H9 (cell line): ENCODE measurements at regions not wholly inside any gene's neighbourhood (a gene's known extent, or its start where the extent isn't known, plus 50 kb on each side); places are given as distances from the start of the nearest gene placed in this dataset.

Experiments
- DNase-seq: peaks from one replicate; pipeline ENCODE4 v3.0.0-alpha.2; 2017
- H2AFZ ChIP-seq: one replicate; pipeline ENCODE4 v1.6.1; 2013; ENCODE audit warnings: mild to moderate bottlenecking, low read length, control low read depth, moderate library complexity
- H2AK5ac ChIP-seq: 2 replicates; pipeline ENCODE4 v1.6.1; 2013; ENCODE audit warnings: low read length, control low read depth, mixed read lengths; ENCODE audit not compliant: insufficient read length
- H2BK120ac ChIP-seq: one replicate; pipeline ENCODE4 v1.6.1; 2013; ENCODE audit warnings: low read depth, mild to moderate bottlenecking, low read length, control low read depth, inconsistent platforms; ENCODE audit not compliant: poor library complexity, severe bottlenecking
- H2BK12ac ChIP-seq: 2 replicates; pipeline ENCODE4 v1.6.1; 2013; ENCODE audit warnings: low read length, control low read depth, mixed read lengths, low read depth; ENCODE audit not compliant: insufficient read length
- H2BK15ac ChIP-seq: 2 replicates; pipeline ENCODE4 v1.6.1; 2013; ENCODE audit warnings: low read depth, low read length, control low read depth
- H2BK20ac ChIP-seq: one replicate; pipeline ENCODE4 v1.6.1; 2013; ENCODE audit warnings: low read depth, mild to moderate bottlenecking, low read length, control low read depth, inconsistent platforms; ENCODE audit not compliant: poor library complexity, severe bottlenecking
- H2BK5ac ChIP-seq: 2 replicates; pipeline ENCODE4 v1.6.1; 2013; ENCODE audit warnings: low read length, control low read depth, mixed read lengths; ENCODE audit not compliant: insufficient read length
- H3K14ac ChIP-seq: 2 replicates; pipeline ENCODE4 v1.6.1; 2013; ENCODE audit warnings: low read length, control low read depth; ENCODE audit not compliant: insufficient read depth
- H3K18ac ChIP-seq: 2 replicates; pipeline ENCODE4 v1.6.1; 2013; ENCODE audit warnings: low read depth, mild to moderate bottlenecking, mixed read lengths, low read length, control low read depth; ENCODE audit not compliant: insufficient read length
- H3K23ac ChIP-seq: 2 replicates; pipeline ENCODE4 v1.6.1; 2013; ENCODE audit warnings: low read length, control low read depth, mixed read lengths, low read depth; ENCODE audit not compliant: insufficient read length
- H3K23me2 ChIP-seq: 2 replicates; pipeline ENCODE4 v1.6.1; 2013; ENCODE audit warnings: low read depth, mild to moderate bottlenecking, mixed read lengths, low read length, control low read depth; ENCODE audit not compliant: insufficient read length, poor library complexity, severe bottlenecking
- H3K27ac ChIP-seq: 2 replicates; pipeline ENCODE4 v1.5.1; 2013; ENCODE audit warnings: low read length, control low read depth, mixed read lengths, low read depth; ENCODE audit not compliant: insufficient read length
- H3K27me3 ChIP-seq: 2 replicates; pipeline ENCODE4 v1.6.1; 2013; ENCODE audit warnings: low read length, control low read depth, inconsistent platforms; ENCODE audit not compliant: insufficient read depth
- H3K4ac ChIP-seq: 2 replicates; pipeline ENCODE4 v1.6.1; 2013; ENCODE audit warnings: low read depth, mild to moderate bottlenecking, control low read depth, inconsistent platforms, low read length, moderate library complexity
- H3K4me1 ChIP-seq: 2 replicates; pipeline ENCODE4 v1.6.1; 2013; ENCODE audit warnings: low read length, control low read depth, inconsistent platforms; ENCODE audit not compliant: insufficient read depth
- H3K4me2 ChIP-seq: 2 replicates; pipeline ENCODE4 v1.6.1; 2013; ENCODE audit warnings: low read length, control low read depth, mixed read lengths; ENCODE audit not compliant: insufficient read length, insufficient read depth
- H3K56ac ChIP-seq: 2 replicates; pipeline ENCODE4 v1.6.1; 2013; ENCODE audit warnings: low read depth, mild to moderate bottlenecking, mixed read lengths, low read length, control low read depth; ENCODE audit not compliant: insufficient read length
- H3K79me1 ChIP-seq: 2 replicates; pipeline ENCODE4 v1.6.1; 2013; ENCODE audit warnings: low read depth, mild to moderate bottlenecking, moderate library complexity, low read length, control low read depth, inconsistent platforms; ENCODE audit not compliant: insufficient read depth, poor library complexity, severe bottlenecking
- H3K79me2 ChIP-seq: 2 replicates; pipeline ENCODE4 v1.6.1; 2013; ENCODE audit warnings: low read length, control low read depth, inconsistent platforms; ENCODE audit not compliant: insufficient read depth
- H3K9ac ChIP-seq: 2 replicates; pipeline ENCODE4 v1.6.1; 2013; ENCODE audit warnings: low read length, control low read depth, mixed read lengths; ENCODE audit not compliant: insufficient read length; ENCODE audit errors: extremely low read depth
- H3K9me3 ChIP-seq: one replicate; pipeline ENCODE4 v1.6.1; 2013; ENCODE audit warnings: low read depth, low read length, inconsistent platforms; ENCODE audit not compliant: control insufficient read depth
- H3T11ph ChIP-seq: one replicate; pipeline ENCODE4 v1.6.1; 2013; ENCODE audit warnings: mild to moderate bottlenecking, low read length, control low read depth, inconsistent platforms
- H4K20me1 ChIP-seq: one replicate; pipeline ENCODE4 v1.6.1; 2013; ENCODE audit not compliant: control insufficient read depth, insufficient read length, insufficient read depth
- H4K5ac ChIP-seq: 2 replicates; pipeline ENCODE4 v1.6.1; 2013; ENCODE audit warnings: low read depth, mild to moderate bottlenecking, mixed read lengths, low read length, control low read depth; ENCODE audit not compliant: insufficient read length
- H4K8ac ChIP-seq: replicated peaks from 2 replicates; pipeline ENCODE4 v1.6.1; 2013; ENCODE audit warnings: low read length, control low read depth, mixed read lengths, low read depth; ENCODE audit not compliant: insufficient read length
- H4K91ac ChIP-seq: 2 replicates; pipeline ENCODE4 v1.6.1; 2013; ENCODE audit warnings: low read depth, mild to moderate bottlenecking, moderate library complexity, mixed read lengths, low read length, control low read depth; ENCODE audit not compliant: insufficient read length
- H3K27ac Mint-ChIP-seq, 3 experiments: 2 replicates in 2 of 3; 3 replicates in 1 of 3; pipeline ENCODE4 v1.8.0; 2020 to 2021; ENCODE audit warnings: mixed read lengths in 3 of 3, mild to moderate bottlenecking in 1 of 3, moderate library complexity in 1 of 3
- H3K27me3 Mint-ChIP-seq: 2 replicates; pipeline ENCODE4 v1.8.0; 2021; ENCODE audit warnings: low read depth, mild to moderate bottlenecking, moderate library complexity, mixed read lengths
- H3K36me3 Mint-ChIP-seq, 3 experiments: 2 replicates in 2 of 3; 3 replicates in 1 of 3; pipeline ENCODE4 v1.8.0; 2020 to 2021; ENCODE audit warnings: low read depth in 3 of 3, mixed read lengths in 3 of 3; ENCODE audit not compliant: insufficient read depth in 1 of 3
- H3K4me1 Mint-ChIP-seq, 2 experiments: 2 replicates each; pipeline ENCODE4 v1.8.0; 2020; ENCODE audit warnings: mixed read lengths in 2 of 2
- H3K4me3 Mint-ChIP-seq, 2 experiments: 2 replicates in 1 of 2; 3 replicates in 1 of 2; pipeline ENCODE4 v1.8.0; 2020 to 2021; ENCODE audit warnings: mild to moderate bottlenecking in 2 of 2, mixed read lengths in 2 of 2, moderate library complexity in 1 of 2
- H3K9me3 Mint-ChIP-seq, 2 experiments: 2 replicates in 1 of 2; 3 replicates in 1 of 2; pipeline ENCODE4 v1.8.0; 2020; ENCODE audit warnings: mild to moderate bottlenecking in 2 of 2, mixed read lengths in 2 of 2, moderate library complexity in 1 of 2
- CTCF ChIP-seq: fragments of 200-600 bp; sonication (generic); conservative IDR thresholded peaks from 3 replicates; pipeline ENCODE4 v1.8.0; 2021; ENCODE audit warnings: antibody characterized with exemption, mild to moderate bottlenecking
- WGBS: extraction: QIAGEN DNeasy Blood & Tissue Kit; methylation state at CpG from one replicate; pipeline ENCODE4 v1.1.7; 2013; ENCODE audit warnings: missing lambda C conversion rate, low lambda C conversion rate, mixed read lengths; ENCODE audit not compliant: insufficient read length; ENCODE audit errors: extremely low coverage; 5-methylcytosine and 5-hydroxymethylcytosine counted together

- Histone ChIP-seq H3T11ph (no peak overlapping the region), H3K79me1 (no peaks in the 10 kb centered on the region), H3K4ac (no peak overlapping the region), H2BK120ac (no peak overlapping the region), H2AK5ac (no peak overlapping the region), H3K79me2 (no peaks in the 10 kb centered on the region), H2BK15ac (no peak overlapping the region), H3K27ac (no peak overlapping the region), H2BK5ac (no peak overlapping the region), H3K18ac (no peak overlapping the region), H4K5ac (no peak overlapping the region), H3K27me3 (no peaks in the 10 kb centered on the region; the same call in 1 of the 2 replicates), H3K9ac (no peak overlapping the region), H3K4me1 (peaks cover 8% of the 10 kb centered on the region; the same call in 1 of the 2 replicates), H4K20me1 (no peaks in the 10 kb centered on the region), H3K4me2 (no peak overlapping the region), H3K23ac (no peak overlapping the region), H2AFZ (no peak overlapping the region), H3K14ac (no peak overlapping the region), H4K8ac (no peak overlapping the region), H2BK20ac (no peak overlapping the region), H4K91ac (no peak overlapping the region), H3K9me3 (no peaks in the 10 kb centered on the region), H2BK12ac (no peak overlapping the region), H3K56ac (no peak overlapping the region), H3K23me2 (no peaks in the 10 kb centered on the region)
- Mint-ChIP-seq H3K27ac (no peak overlapping the region), H3K4me3 (no peak overlapping the region), H3K4me1 (peaks cover 14 to 18% of the 10 kb centered on the region in 2 experiments), H3K9me3 (peaks cover 0 to 2% of the 10 kb centered on the region in 2 experiments; a peak in 1 of 5 replicates), H3K27me3 (peaks cover 1% of the 10 kb centered on the region; the same call in 1 of the 2 replicates), H3K36me3 (no peaks in the 10 kb centered on the region)
- DNase-seq: no peak
- no peak for TF ChIP-seq CTCF
- WGBS: no CpG with 5 or more reads among the region's 5 CpGs
Observed at GRCh38 chr5:38117784-38118479, 140.4 kb upstream of the EGFLAM start.
